Glomerular visceral epithelial cell (primary cell): ENCODE measurements at regions not wholly inside any gene's neighbourhood (a gene's known extent, or its start where the extent isn't known, plus 50 kb on each side); places are given as distances from the start of the nearest gene placed in this dataset.
"Not testable (repeated sequence)": the region's sequence is repeated elsewhere in the genome, so short reads cannot be mapped to it uniquely, and the experiment has no call there.

Experiments
- DNase-seq: peaks from one replicate; pipeline ENCODE4 v3.0.0-alpha.2; 2016; ENCODE audit errors: extremely low spot score

GRCh38 chr16:66242672-66243071 lies 123.8 kb upstream of the CDH5 start:
- no peak for DNase-seq

DNA sequence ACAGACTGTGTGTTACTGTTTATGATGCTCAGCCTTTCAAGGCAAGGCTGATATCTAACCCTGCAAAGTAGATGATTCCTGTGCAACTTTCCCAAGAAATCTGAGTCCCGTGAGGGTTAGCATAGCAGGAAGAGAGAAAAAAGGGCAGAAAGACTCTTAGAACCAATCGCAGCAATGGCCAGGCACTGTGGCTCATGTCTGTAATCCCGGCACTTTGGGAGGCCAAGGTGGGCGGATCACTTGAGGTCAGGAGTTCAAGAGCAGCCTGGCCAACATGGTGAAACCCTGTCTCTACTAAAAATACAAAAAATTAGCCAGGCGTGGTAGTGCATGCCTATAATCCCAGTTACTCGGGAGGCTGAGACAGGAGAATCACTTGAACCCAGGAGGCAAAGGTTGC lies 124.3 kb upstream of the CDH5 start:
- not testable (repeated sequence) for DNase-seq

DNA sequence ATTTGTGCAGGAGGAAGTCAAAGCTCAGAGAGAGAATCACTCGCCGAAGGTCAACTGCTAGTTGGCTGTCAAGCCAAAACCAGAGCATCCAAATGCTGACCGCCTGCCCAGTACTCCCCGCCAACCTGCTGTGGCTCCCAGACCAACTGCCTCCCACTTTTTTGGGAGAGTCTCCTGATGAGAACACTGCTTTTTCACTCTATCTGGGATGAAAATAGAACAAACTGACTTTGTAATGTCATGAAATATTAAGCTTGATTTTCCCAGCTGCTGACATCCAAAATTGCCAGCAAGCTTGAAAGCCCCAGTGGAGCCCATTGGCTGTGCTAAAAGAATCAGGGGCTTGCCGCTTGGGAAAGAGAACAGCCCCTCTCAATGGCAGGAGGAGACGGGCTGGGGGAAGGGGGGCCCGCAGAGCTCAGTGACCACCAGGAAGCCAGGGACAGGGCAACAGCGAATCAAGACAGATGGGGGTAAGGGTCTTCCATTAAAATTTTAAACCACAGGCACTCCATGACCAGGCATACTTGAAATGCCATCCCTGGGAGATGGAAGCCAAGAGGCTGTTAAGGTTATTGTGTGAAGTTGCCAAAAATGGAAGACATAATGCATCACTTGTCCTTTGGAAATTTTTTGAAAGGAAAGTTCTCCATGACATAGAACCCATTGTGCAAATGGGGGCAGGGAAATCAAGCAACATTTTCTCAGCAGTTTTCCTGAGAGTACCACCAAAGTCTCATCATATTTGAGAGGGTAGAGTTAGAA lies 125.7 kb upstream of the CDH5 start:
- DNase-seq = no peak

- DNase-seq = no peak
These were observed 126.4 kb upstream of the CDH5 start for GRCh38 chr16:66240088-66240487.

DNA sequence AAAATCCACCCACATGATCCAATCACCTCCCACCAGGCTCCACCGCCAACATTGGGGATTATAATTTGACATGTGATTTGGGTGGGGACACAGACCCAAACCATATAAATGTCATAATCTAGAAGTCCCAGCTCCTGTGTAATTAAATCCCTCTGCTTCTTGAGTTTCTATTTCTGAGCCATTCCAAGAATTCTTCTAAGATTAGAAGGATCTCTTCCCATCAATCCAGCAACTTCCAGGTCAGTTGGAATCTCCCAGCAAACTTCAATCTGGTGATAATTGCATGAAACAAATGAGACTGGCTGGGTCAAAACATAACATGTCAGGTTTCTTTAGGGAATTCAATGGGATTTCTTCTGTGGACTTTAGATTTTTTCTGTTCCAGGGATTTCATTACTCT lies 127.8 kb upstream of the CDH5 start:
- no peak for DNase-seq

DNA sequence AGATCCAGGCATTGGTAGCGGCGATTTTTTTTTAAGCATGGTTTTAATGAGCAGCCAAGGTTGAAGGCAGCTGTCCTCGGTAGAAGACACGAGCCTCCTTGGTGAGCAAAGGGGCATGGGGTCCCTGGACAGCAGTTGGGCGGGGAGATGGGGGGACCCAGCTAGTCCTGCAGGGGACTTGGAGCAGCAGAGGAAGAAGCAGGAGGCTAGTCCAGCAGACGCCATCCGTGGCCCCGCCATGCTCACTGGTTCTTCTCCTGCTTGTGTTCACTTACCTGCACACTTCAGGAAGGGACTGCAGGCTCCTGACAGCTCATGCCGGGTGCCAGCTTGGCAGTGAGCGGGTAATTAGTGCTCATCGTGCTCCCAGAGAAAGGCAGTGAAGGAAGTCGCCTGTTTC lies 130.2 kb upstream of the CDH5 start:
- no peak for DNase-seq

GRCh38 chr16:66231452-66232160 lies 134.9 kb upstream of the CDH5 start:
- DNase-seq = no peak

GRCh38 chr16:66229651-66230050 lies 136.8 kb upstream of the CDH5 start:
- no peak for DNase-seq

GRCh38 chr16:66228792-66229191 lies 137.7 kb upstream of the CDH5 start:
- no peak for DNase-seq

DNA sequence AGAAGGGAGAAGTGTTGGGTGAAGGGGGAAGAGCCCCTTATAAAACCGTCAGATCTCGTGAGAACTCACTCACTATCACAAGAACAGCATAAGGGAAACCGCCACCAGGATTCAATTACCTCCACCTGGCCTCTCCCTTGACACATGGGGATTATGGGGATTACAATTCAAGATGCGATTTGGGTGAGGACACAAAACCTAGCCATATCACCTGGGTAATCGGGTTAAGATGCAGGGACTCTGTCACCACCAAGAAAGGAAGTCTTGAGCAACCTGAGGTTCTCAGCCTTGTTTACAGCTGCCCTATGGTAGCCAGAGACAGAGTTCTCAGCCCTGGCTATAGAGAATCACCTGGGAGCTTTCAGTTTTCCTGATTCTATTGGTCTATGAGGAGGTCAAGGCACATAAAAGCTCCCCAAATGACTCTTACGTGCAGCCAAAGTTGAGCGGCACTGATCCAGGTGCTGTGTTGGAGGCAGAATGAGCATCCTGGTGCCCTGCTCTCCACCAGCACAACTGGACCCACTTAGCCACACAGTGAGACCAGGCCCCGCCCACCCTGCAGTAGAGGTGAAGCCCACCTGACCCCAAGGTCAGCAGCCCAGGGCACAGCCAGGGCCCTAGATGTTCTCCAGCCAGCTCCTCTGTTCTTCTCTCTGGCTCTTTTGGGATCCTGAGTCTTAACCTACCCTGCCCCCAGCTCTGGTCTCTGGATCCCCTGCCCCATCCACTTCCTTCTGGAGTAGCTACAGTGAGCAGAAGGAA lies 138.5 kb upstream of the CDH5 start:
- no peak for DNase-seq

DNA sequence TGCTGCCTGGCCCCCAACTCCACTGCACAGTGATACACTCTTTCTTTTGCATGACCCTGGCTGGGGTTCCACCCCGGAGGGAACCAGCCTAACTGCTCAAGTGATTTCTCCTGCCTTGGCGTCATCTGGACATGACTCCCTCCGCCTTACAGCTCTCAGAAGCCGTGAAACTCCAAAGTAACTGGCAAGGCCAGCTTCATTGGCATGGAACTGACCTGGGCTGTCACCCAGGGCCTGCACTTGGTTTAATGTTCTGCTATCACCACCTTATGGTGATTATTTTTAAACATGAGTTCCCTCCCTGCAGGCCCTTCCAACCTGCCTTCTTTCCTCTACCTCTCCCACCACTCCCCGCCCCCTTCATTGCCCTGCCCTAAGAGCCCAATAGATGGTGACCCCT lies 139.7 kb upstream of the CDH5 start:
- no peak for DNase-seq

GRCh38 chr16:66225696-66226095 lies 140.8 kb upstream of the CDH5 start:
- no peak for DNase-seq

DNA sequence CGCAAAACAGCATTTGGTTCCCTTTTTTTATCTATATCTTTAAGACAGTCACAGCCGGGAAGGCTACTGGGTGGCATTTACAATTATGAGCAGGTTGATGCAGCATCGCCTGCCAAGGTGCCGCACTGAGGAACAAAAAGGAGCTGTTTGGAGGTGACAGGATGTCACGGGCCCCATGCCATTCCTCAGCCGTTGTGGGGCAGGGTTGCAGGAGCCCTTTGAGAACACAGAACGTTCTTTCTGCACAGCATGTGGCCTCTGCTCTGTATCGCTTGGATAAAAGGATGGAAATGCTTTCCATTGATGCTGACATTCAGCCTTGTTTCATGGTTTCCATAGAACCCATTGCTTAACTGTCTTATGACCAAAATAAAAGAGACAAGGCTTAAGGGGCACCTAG lies 141.9 kb upstream of the CDH5 start:
- no peak for DNase-seq

DNA sequence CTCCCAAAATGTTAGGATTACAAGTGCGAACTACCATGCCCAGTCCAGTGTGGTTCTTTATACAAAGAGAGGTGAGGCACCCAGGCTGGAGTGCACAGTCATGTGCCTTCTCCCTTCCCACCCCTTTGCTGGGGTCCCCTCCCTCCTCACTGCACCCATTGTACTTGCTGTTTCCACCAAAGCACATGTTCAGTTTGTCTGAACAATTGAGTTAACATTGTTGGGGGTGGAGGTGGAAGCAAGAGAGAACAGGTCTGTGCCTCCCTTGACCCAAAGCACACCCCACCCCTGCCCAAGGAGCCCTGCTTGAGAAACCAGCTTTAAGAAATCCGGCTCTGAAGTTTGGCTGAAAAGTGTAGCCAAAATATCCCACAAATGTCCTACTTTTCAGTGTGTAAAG lies 142.3 kb upstream of the CDH5 start:
- DNase-seq = no peak

GRCh38 chr16:66223176-66223780 lies 143.2 kb upstream of the CDH5 start:
- DNase-seq = no peak

DNA sequence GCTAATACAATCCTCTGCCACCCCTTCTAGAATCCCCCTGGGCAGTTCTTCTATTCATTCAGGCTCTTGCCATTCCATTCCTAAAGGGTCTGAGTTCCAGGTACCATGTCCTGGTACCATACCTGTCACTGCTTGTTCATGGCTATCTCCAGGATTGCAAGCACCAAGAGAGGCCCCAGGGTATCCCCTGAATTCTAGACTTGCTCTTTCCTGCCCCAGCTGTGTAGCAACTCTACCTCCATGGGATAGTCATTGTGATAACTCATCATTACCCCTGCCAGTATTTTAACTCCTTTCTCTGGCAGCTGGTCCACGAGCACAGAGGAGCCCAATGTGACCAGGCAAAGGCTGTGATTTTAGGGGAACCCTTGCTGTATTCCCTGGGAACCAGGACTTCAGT lies 143.7 kb upstream of the CDH5 start:
- no peak for DNase-seq

- DNase-seq = no peak
These were observed 145.8 kb upstream of the CDH5 start for GRCh38 chr16:66220702-66221101.

DNA sequence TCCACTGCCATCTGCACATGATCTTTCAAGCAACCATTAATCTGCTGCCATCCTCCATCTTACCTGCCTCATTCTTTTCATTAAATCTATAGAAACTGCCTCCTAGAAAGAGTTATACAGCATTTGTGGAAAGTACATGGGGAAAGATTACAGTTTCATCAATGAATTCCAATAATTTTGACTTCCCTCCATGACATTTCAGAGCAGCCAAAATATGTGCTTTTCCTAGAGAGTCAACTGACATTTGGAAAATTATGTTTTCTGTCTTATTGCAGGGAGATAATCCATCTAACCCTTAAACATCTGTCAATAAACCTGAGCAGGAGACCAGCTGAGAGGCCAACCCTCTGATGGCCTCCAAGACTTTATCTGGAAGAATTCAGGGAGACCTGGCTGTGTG lies 147.0 kb upstream of the CDH5 start:
- no peak for DNase-seq

- no peak for DNase-seq
These were observed 154.1 kb upstream of the CDH5 start for GRCh38 chr16:66212428-66212827.

- no peak for DNase-seq
These were observed 154.8 kb upstream of the CDH5 start for GRCh38 chr16:66211651-66212050.

GRCh38 chr16:66207883-66208265 lies 158.6 kb upstream of the CDH5 start:
- DNase-seq = no peak

- no peak for DNase-seq
These were observed 159.2 kb upstream of the CDH5 start for GRCh38 chr16:66207139-66207882.
